GM23338 (cell line): ENCODE measurements at regions not wholly inside any gene's neighbourhood (a gene's known extent, or its start where the extent isn't known, plus 50 kb on each side); places are given as distances from the start of the nearest gene placed in this dataset.

Experiments
- ATAC-seq: fragments of 200-7000 bp; cut with Tn5 transposase; 3 replicates; pipeline ENCODE4 v1.9.1; 2020
- DNase-seq: peaks from one replicate; pipeline ENCODE4 v3.0.0-alpha.2; 2015; ENCODE audit warnings: low spot score
- H2AFZ ChIP-seq: fragments of 200-600 bp; sonication (generic); 2 replicates; pipeline ENCODE4 v1.8.0; 2016; ENCODE audit warnings: antibody characterized with exemption, mild to moderate bottlenecking, moderate library complexity
- H3F3A ChIP-seq: fragments of 200-600 bp; sonication (generic); replicated peaks from 2 replicates; pipeline ENCODE4 v1.8.0; 2017; ENCODE audit warnings: antibody characterized with exemption, mixed run types, low read depth
- H3K27ac ChIP-seq: fragments of 200-600 bp; sonication (generic); 2 replicates; pipeline ENCODE4 v1.6.1; 2016; ENCODE audit warnings: low read depth
- H3K27me3 ChIP-seq: fragments of 200-600 bp; sonication (generic); 2 replicates; pipeline ENCODE4 v1.8.0; 2016; ENCODE audit warnings: mild to moderate bottlenecking, mixed run types, moderate library complexity; ENCODE audit not compliant: insufficient read depth
- H3K36me3 ChIP-seq: fragments of 200-600 bp; sonication (generic); 2 replicates; pipeline ENCODE4 v1.8.0; 2016; ENCODE audit warnings: mild to moderate bottlenecking; ENCODE audit not compliant: insufficient read depth
- H3K4me1 ChIP-seq: fragments of 200-600 bp; sonication (generic); 2 replicates; pipeline ENCODE4 v1.8.0; 2016; ENCODE audit warnings: mild to moderate bottlenecking, moderate library complexity; ENCODE audit not compliant: insufficient read depth
- H3K4me2 ChIP-seq: fragments of 200-600 bp; sonication (generic); 2 replicates; pipeline ENCODE4 v1.7.1; 2017; ENCODE audit warnings: mixed run types
- H3K4me3 ChIP-seq: fragments of 200-600 bp; sonication (generic); 2 replicates; pipeline ENCODE4 v1.6.1; 2016; ENCODE audit warnings: mixed run types
- H3K79me2 ChIP-seq: fragments of 200-600 bp; sonication (generic); replicated peaks from 2 replicates; pipeline ENCODE4 v1.8.0; 2017; ENCODE audit warnings: mild to moderate bottlenecking; ENCODE audit not compliant: insufficient read depth
- H3K9me2 ChIP-seq: fragments of 200-600 bp; sonication (generic); 2 replicates; pipeline ENCODE4 v1.8.0; 2017; ENCODE audit not compliant: insufficient read depth
- H4K20me1 ChIP-seq: fragments of 200-600 bp; sonication (generic); replicated peaks from 2 replicates; pipeline ENCODE4 v1.8.0; 2017; ENCODE audit warnings: mild to moderate bottlenecking; ENCODE audit not compliant: insufficient read depth
- H3K27ac Mint-ChIP-seq: 2 replicates; pipeline ENCODE4 v1.8.0; 2020; ENCODE audit warnings: inconsistent platforms, mild to moderate bottlenecking, moderate library complexity, mixed read lengths
- H3K27me3 Mint-ChIP-seq: 3 replicates; pipeline ENCODE4 v1.8.0; 2022; ENCODE audit warnings: low read depth, mild to moderate bottlenecking, moderate library complexity, mixed read lengths, inconsistent platforms; ENCODE audit not compliant: insufficient read depth, poor library complexity
- H3K36me3 Mint-ChIP-seq: 3 replicates; pipeline ENCODE4 v1.8.0; 2021; ENCODE audit warnings: low read depth, mild to moderate bottlenecking, inconsistent platforms, moderate library complexity, mixed read lengths
- H3K4me1 Mint-ChIP-seq: 3 replicates; pipeline ENCODE4 v1.8.0; 2020; ENCODE audit warnings: mild to moderate bottlenecking, inconsistent platforms, mixed read lengths
- H3K4me3 Mint-ChIP-seq: 3 replicates; pipeline ENCODE4 v1.8.0; 2021; ENCODE audit warnings: moderate library complexity, mild to moderate bottlenecking, inconsistent platforms, mixed read lengths
- H3K9me3 Mint-ChIP-seq: 3 replicates; pipeline ENCODE4 v1.8.0; 2020; ENCODE audit warnings: moderate library complexity, mild to moderate bottlenecking, inconsistent platforms, mixed read lengths
- CREB1 ChIP-seq: fragments of 250-450 bp; sonication (Bioruptor Pico); IDR thresholded peaks from 2 replicates; pipeline ENCODE4 v1.5.0; 2020; ENCODE audit warnings: low read depth, mild to moderate bottlenecking, moderate library complexity
- ETS1 ChIP-seq: IDR thresholded peaks from 2 replicates; pipeline ENCODE4 v1.6.1; 2016; ENCODE audit warnings: antibody characterized with exemption
- EZH2 ChIP-seq: fragments of 200-600 bp; sonication (generic); IDR thresholded peaks from one replicate; pipeline ENCODE4 v1.8.0; 2017; ENCODE audit warnings: antibody characterized with exemption, mild to moderate bottlenecking, low read depth; ENCODE audit not compliant: unreplicated experiment
- EZH2phosphoT487 ChIP-seq: fragments of 200-600 bp; sonication (generic); IDR thresholded peaks from one replicate; pipeline ENCODE4 v1.8.1; 2018; ENCODE audit warnings: antibody characterized with exemption; ENCODE audit not compliant: unreplicated experiment
- JUNB ChIP-seq: IDR thresholded peaks from one replicate; pipeline ENCODE4 v1.6.1; 2016; ENCODE audit warnings: antibody characterized with exemption; ENCODE audit not compliant: unreplicated experiment
- NANOG ChIP-seq: IDR thresholded peaks from 2 replicates; pipeline ENCODE4 v1.6.1; 2016; ENCODE audit warnings: antibody characterized with exemption, borderline replicate concordance
- POLR2AphosphoS5 ChIP-seq: IDR thresholded peaks from 2 replicates; pipeline ENCODE4 v1.6.1; 2016; ENCODE audit warnings: antibody characterized with exemption, low read depth
- REST ChIP-seq: IDR thresholded peaks from one replicate; pipeline ENCODE4 v1.6.1; 2018; ENCODE audit warnings: antibody characterized with exemption; ENCODE audit not compliant: unreplicated experiment
- ZNF331 ChIP-seq: fragments of 250-450 bp; sonication (Bioruptor Pico); IDR thresholded peaks from 2 replicates; pipeline ENCODE4 v1.5.0; 2020; ENCODE audit warnings: low read depth, mild to moderate bottlenecking, moderate library complexity
- ZNF462 ChIP-seq: fragments of 250-450 bp; sonication (Bioruptor Pico); IDR thresholded peaks from 2 replicates; pipeline ENCODE4 v1.5.0; 2020; ENCODE audit warnings: mild to moderate bottlenecking, moderate library complexity

- Histone ChIP-seq H3K9me2 (no peaks in the 10 kb centered on the region), H2AFZ (no peak overlapping the region), H3K79me2 (no peaks in the 10 kb centered on the region), H3K36me3 (no peaks in the 10 kb centered on the region), H3K4me3 (no peak overlapping the region), H3K4me2 (no peak overlapping the region), H4K20me1 (no peaks in the 10 kb centered on the region), H3F3A (no peaks in the 10 kb centered on the region), H3K27ac (no peak overlapping the region), H3K4me1 (no peaks in the 10 kb centered on the region), H3K27me3 (no peaks in the 10 kb centered on the region)
- no peak for TF ChIP-seq POLR2AphosphoS5
- TF ChIP-seq CREB1 (CRISPR knock-in tag): no peak
- no peak overlapping the region for H3K4me3 Mint-ChIP-seq
- DNase-seq (no peak), ATAC-seq (no peak)
- no peaks in the 10 kb centered on the region for H3K27me3 Mint-ChIP-seq
- H3K9me3 Mint-ChIP-seq: peaks cover 3% of the 10 kb centered on the region; the same call in 1 of the 3 replicates
- H3K4me1 Mint-ChIP-seq: no peaks in the 10 kb centered on the region
- no peak overlapping the region for H3K27ac Mint-ChIP-seq
- H3K36me3 Mint-ChIP-seq: no peaks in the 10 kb centered on the region
Measured at GRCh38 chrY:8051340-8051739, 1139.8 kb upstream of the AMELY start.

GRCh38 chrY:8041238-8041637, 1129.7 kb upstream of the AMELY start:
- DNase-seq (no peak), ATAC-seq (no peak)
- H3K36me3 ChIP-seq: no peaks in the 10 kb centered on the region
- H2AFZ ChIP-seq: no peak overlapping the region
- H3K79me2 ChIP-seq: no peaks in the 10 kb centered on the region
- H3K27ac ChIP-seq: no peak overlapping the region
- no peak overlapping the region for H3K4me2 ChIP-seq
- no peak overlapping the region for H3K27ac Mint-ChIP-seq
- H4K20me1 ChIP-seq: no peaks in the 10 kb centered on the region
- H3K36me3 Mint-ChIP-seq: no peaks in the 10 kb centered on the region
- TF ChIP-seq POLR2AphosphoS5 (no peak), ZNF462 (CRISPR knock-in tag) (no peak), EZH2phosphoT487 (no peak), JUNB (no peak), ETS1 (no peak), REST (no peak), NANOG (no peak), EZH2 (no peak), ZNF331 (no peak), CREB1 (CRISPR knock-in tag) (no peak)
- H3K27me3 Mint-ChIP-seq: no peaks in the 10 kb centered on the region
- H3K27me3 ChIP-seq: no peaks in the 10 kb centered on the region
- no peak overlapping the region for H3K4me3 ChIP-seq
- no peaks in the 10 kb centered on the region for H3K4me1 Mint-ChIP-seq
- H3F3A ChIP-seq: no peaks in the 10 kb centered on the region
- H3K4me3 Mint-ChIP-seq: no peak overlapping the region
- H3K4me1 ChIP-seq: no peaks in the 10 kb centered on the region
- no peaks in the 10 kb centered on the region; the same call in 2 of the 3 replicates for H3K9me3 Mint-ChIP-seq
- no peaks in the 10 kb centered on the region for H3K9me2 ChIP-seq
